ENCODE measurements at regions not wholly inside any gene's neighbourhood (a gene's known extent, or its start where the extent isn't known, plus 50 kb on each side); places are given as distances from the start of the nearest gene placed in this dataset. TPM values are rescaled to one million over a fixed set of nuclear protein-coding genes. Genes with fewer than 3 reads are reported as not detected.

DNA sequence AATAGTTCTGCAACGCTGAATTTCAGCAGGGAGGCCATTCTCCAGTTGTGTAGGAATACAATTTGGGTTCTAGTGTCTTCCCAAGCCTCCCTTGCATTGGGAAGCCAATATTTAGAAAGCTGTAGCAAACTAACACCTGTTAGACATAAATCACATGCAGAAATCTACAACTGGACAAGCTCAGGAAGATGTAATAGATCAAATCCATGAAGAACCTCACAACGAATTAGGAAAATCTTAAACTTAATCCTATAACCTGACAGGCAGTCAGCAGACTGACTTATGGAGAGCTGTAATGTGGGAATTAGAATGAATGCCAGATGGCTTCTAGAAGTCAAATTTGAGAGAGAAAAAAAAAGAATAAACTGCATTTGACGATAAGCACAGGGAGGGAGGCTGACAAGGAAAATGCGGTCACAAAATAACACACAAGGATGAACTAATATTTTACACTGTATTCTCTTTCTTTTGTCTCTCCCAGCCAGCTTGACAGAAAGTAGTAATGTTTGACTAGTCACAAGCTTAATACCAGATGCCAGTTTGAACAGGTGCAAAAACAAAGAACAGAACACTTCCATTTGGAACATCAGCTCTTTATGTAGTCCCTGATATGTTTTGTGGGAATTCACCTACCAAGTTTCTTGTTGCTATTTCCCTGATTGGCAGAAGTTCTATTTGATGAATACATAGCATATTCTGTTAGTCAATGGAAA, 50.8 kb upstream of the FANCL start:
- TF ChIP-seq, protein P1, sequence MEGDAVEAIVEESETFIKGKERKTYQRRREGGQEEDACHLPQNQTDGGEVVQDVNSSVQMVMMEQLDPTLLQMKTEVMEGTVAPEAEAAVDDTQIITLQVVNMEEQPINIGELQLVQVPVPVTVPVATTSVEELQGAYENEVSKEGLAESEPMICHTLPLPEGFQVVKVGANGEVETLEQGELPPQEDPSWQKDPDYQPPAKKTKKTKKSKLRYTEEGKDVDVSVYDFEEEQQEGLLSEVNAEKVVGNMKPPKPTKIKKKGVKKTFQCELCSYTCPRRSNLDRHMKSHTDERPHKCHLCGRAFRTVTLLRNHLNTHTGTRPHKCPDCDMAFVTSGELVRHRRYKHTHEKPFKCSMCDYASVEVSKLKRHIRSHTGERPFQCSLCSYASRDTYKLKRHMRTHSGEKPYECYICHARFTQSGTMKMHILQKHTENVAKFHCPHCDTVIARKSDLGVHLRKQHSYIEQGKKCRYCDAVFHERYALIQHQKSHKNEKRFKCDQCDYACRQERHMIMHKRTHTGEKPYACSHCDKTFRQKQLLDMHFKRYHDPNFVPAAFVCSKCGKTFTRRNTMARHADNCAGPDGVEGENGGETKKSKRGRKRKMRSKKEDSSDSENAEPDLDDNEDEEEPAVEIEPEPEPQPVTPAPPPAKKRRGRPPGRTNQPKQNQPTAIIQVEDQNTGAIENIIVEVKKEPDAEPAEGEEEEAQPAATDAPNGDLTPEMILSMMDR (IDR thresholded peaks at IDR 0.05; ENCODE audit: insufficient read depth, low read length), result no peak
- H3K4me3 ChIP-seq (ENCODE audit: low read depth, low read length), result no peak overlapping the region
- no peak for DNase-seq (ENCODE audit: low read depth)

Small RNA genes in the stretch of these regions (small RNA-seq; reads per million reads assigned to genes)
- not detected for gene AC007179.3
- not detected for gene MIR4432
- gene RNA5SP94, result not detected
- gene RNU1-32P, result 3.1 reads per million, percentile 81 among the genes with 10 or more reads in this experiment
- not detected for gene RNU6-508P

Measured in fibroblast of the aortic adventitia (primary cell).